ENCODE measurements at regions not wholly inside any gene's neighbourhood (a gene's known extent, or its start where the extent isn't known, plus 50 kb on each side); places are given as distances from the start of the nearest gene placed in this dataset.
A peak's percentile ranks its signal among the peaks of the same experiment; 100 is the strongest.

GRCh38 chr1:112063781-112064728 is 74.6 kb upstream of the KCND3 start:
- ATAC-seq (replicated peaks in 1 of 2) (no peak), DNase-seq (no peak)
- no peaks in the 10 kb centered on the region for H3K9me3 Mint-ChIP-seq
- H3K27me3 Mint-ChIP-seq (ENCODE audit: low read depth) = peaks cover 14% of the 10 kb centered on the region
- H3K27ac Mint-ChIP-seq = no peak overlapping the region
- peaks cover 7% of the 10 kb centered on the region for H3K4me1 Mint-ChIP-seq (ENCODE audit: low read depth)
- no peak overlapping the region for H3K4me3 Mint-ChIP-seq
- H3K36me3 Mint-ChIP-seq (ENCODE audit: insufficient read depth in 2 of 2) = no peaks in the 10 kb centered on the region

GRCh38 chr1:112067989-112068388 is 78.5 kb upstream of the KCND3 start:
- no peak overlapping the region for H3K4me3 Mint-ChIP-seq
- ATAC-seq (replicated peaks in 1 of 2) = no peak
- H3K27ac Mint-ChIP-seq = no peak overlapping the region
- peaks cover 21% of the 10 kb centered on the region for H3K27me3 Mint-ChIP-seq (ENCODE audit: low read depth)
- DNase-seq = no peak
- H3K9me3 Mint-ChIP-seq = no peaks in the 10 kb centered on the region
- H3K4me1 Mint-ChIP-seq (ENCODE audit: low read depth) = no peaks in the 10 kb centered on the region
- no peaks in the 10 kb centered on the region for H3K36me3 Mint-ChIP-seq (ENCODE audit: insufficient read depth in 2 of 2)

GRCh38 chr1:112070677-112071076 is 81.2 kb upstream of the KCND3 start:
- no peak for ATAC-seq (replicated peaks in 1 of 2)
- Mint-ChIP-seq H3K4me3 (no peak overlapping the region), H3K27me3 (ENCODE audit: low read depth) (peaks cover 13% of the 10 kb centered on the region), H3K4me1 (ENCODE audit: low read depth) (no peaks in the 10 kb centered on the region), H3K27ac (no peak overlapping the region), H3K9me3 (no peaks in the 10 kb centered on the region), H3K36me3 (ENCODE audit: insufficient read depth in 2 of 2) (no peaks in the 10 kb centered on the region)
- DNase-seq = no peak

GRCh38 chr1:112074711-112075110 is 85.2 kb upstream of the KCND3 start:
- H3K4me3 Mint-ChIP-seq = no peak overlapping the region
- DNase-seq (no peak), ATAC-seq (replicated peaks in 1 of 2) (no peak)
- H3K27ac Mint-ChIP-seq = no peak overlapping the region
- no peaks in the 10 kb centered on the region for H3K4me1 Mint-ChIP-seq (ENCODE audit: low read depth)
- H3K9me3 Mint-ChIP-seq = no peaks in the 10 kb centered on the region
- peaks cover 6% of the 10 kb centered on the region for H3K27me3 Mint-ChIP-seq (ENCODE audit: low read depth)
- no peaks in the 10 kb centered on the region for H3K36me3 Mint-ChIP-seq (ENCODE audit: insufficient read depth in 2 of 2)

- Mint-ChIP-seq H3K4me3 (no peak overlapping the region), H3K27ac (no peak overlapping the region), H3K27me3 (ENCODE audit: low read depth) (no peaks in the 10 kb centered on the region), H3K36me3 (ENCODE audit: insufficient read depth in 2 of 2) (no peaks in the 10 kb centered on the region), H3K9me3 (no peaks in the 10 kb centered on the region), H3K4me1 (ENCODE audit: low read depth) (no peaks in the 10 kb centered on the region)
- no peak for DNase-seq
- ATAC-seq (replicated peaks in 1 of 2) = no peak
These were observed 86.1 kb upstream of the KCND3 start for GRCh38 chr1:112075566-112075965.

GRCh38 chr1:112079446-112079845 is 90.0 kb upstream of the KCND3 start:
- no peak for ATAC-seq (replicated peaks in 1 of 2)
- no peaks in the 10 kb centered on the region for H3K36me3 Mint-ChIP-seq (ENCODE audit: insufficient read depth in 2 of 2)
- H3K9me3 Mint-ChIP-seq = peaks cover 0 to 3% of the 10 kb centered on the region in 2 donors
- no peak overlapping the region for H3K4me3 Mint-ChIP-seq
- peaks cover 4% of the 10 kb centered on the region for H3K27me3 Mint-ChIP-seq (ENCODE audit: low read depth)
- DNase-seq = no peak
- H3K4me1 Mint-ChIP-seq (ENCODE audit: low read depth) = no peaks in the 10 kb centered on the region
- H3K27ac Mint-ChIP-seq = no peak overlapping the region

GRCh38 chr1:112083487-112083886 is 94.0 kb upstream of the KCND3 start:
- Mint-ChIP-seq H3K27ac (no peak overlapping the region), H3K4me3 (no peak overlapping the region), H3K9me3 (peaks cover 0 to 3% of the 10 kb centered on the region in 2 donors), H3K27me3 (ENCODE audit: low read depth) (peaks cover 24% of the 10 kb centered on the region), H3K4me1 (ENCODE audit: low read depth) (no peaks in the 10 kb centered on the region), H3K36me3 (ENCODE audit: insufficient read depth in 2 of 2) (no peaks in the 10 kb centered on the region)
- no peak for ATAC-seq (replicated peaks in 1 of 2)
- no peak for DNase-seq

- DNase-seq = no peak
- Mint-ChIP-seq H3K36me3 (ENCODE audit: insufficient read depth in 2 of 2) (no peaks in the 10 kb centered on the region), H3K9me3 (no peaks in the 10 kb centered on the region), H3K4me3 (no peak overlapping the region), H3K4me1 (ENCODE audit: low read depth) (no peaks in the 10 kb centered on the region), H3K27ac (no peak overlapping the region), H3K27me3 (ENCODE audit: low read depth) (peaks cover 81% of the 10 kb centered on the region)
- no peak for ATAC-seq (replicated peaks in 1 of 2)
These were observed 103.3 kb upstream of the KCND3 start for GRCh38 chr1:112092656-112093371.

- no peak overlapping the region for H3K4me3 Mint-ChIP-seq
- ATAC-seq (replicated peaks in 1 of 2) (no peak), DNase-seq (no peak)
- H3K4me1 Mint-ChIP-seq (ENCODE audit: low read depth) = no peaks in the 10 kb centered on the region
- H3K36me3 Mint-ChIP-seq (ENCODE audit: insufficient read depth in 2 of 2) = no peaks in the 10 kb centered on the region
- no peaks in the 10 kb centered on the region for H3K9me3 Mint-ChIP-seq
- H3K27ac Mint-ChIP-seq = no peak overlapping the region
- H3K27me3 Mint-ChIP-seq (ENCODE audit: low read depth) = peaks cover 77% of the 10 kb centered on the region
These were observed 103.9 kb upstream of the KCND3 start for GRCh38 chr1:112093372-112093694.

GRCh38 chr1:112099979-112100378 is 110.5 kb upstream of the KCND3 start:
- Mint-ChIP-seq H3K4me3 (no peak overlapping the region), H3K9me3 (no peaks in the 10 kb centered on the region), H3K27me3 (ENCODE audit: low read depth) (peaks cover 26% of the 10 kb centered on the region), H3K4me1 (ENCODE audit: low read depth) (no peaks in the 10 kb centered on the region), H3K36me3 (ENCODE audit: insufficient read depth in 2 of 2) (no peaks in the 10 kb centered on the region), H3K27ac (no peak overlapping the region)
- DNase-seq (no peak), ATAC-seq (replicated peaks in 1 of 2) (no peak)

- Mint-ChIP-seq H3K27me3 (ENCODE audit: low read depth) (peaks cover 29% of the 10 kb centered on the region), H3K4me1 (ENCODE audit: low read depth) (no peaks in the 10 kb centered on the region), H3K36me3 (ENCODE audit: insufficient read depth in 2 of 2) (no peaks in the 10 kb centered on the region), H3K9me3 (peaks cover 0 to 3% of the 10 kb centered on the region in 2 donors), H3K4me3 (no peak overlapping the region), H3K27ac (no peak overlapping the region)
- no peak for ATAC-seq (replicated peaks in 1 of 2)
- DNase-seq = no peak
These were observed 116.1 kb upstream of the KCND3 start for GRCh38 chr1:112105557-112105956.

GRCh38 chr1:112110031-112110430 is 120.6 kb upstream of the KCND3 start:
- Mint-ChIP-seq H3K27me3 (ENCODE audit: low read depth) (peaks cover 29% of the 10 kb centered on the region), H3K4me1 (ENCODE audit: low read depth) (peaks cover 6% of the 10 kb centered on the region), H3K36me3 (ENCODE audit: insufficient read depth in 2 of 2) (no peaks in the 10 kb centered on the region), H3K27ac (no peak overlapping the region), H3K4me3 (no peak overlapping the region), H3K9me3 (peaks cover 3 to 4% of the 10 kb centered on the region in 2 donors)
- DNase-seq = no peak
- ATAC-seq (replicated peaks in 1 of 2) = peak in 1 of 2 donors; percentile 36

GRCh38 chr1:112111734-112112133 is 122.3 kb upstream of the KCND3 start:
- ATAC-seq (replicated peaks in 1 of 2) (no peak), DNase-seq (no peak)
- no peak overlapping the region for H3K27ac Mint-ChIP-seq
- H3K4me3 Mint-ChIP-seq = no peak overlapping the region
- H3K4me1 Mint-ChIP-seq (ENCODE audit: low read depth) = peaks cover 6% of the 10 kb centered on the region
- no peaks in the 10 kb centered on the region for H3K36me3 Mint-ChIP-seq (ENCODE audit: insufficient read depth in 2 of 2)
- H3K9me3 Mint-ChIP-seq = peaks cover 3 to 4% of the 10 kb centered on the region in 2 donors
- peaks cover 32% of the 10 kb centered on the region for H3K27me3 Mint-ChIP-seq (ENCODE audit: low read depth)
